GM23338 (cell line): ENCODE measurements at regions not wholly inside any gene's neighbourhood (a gene's known extent, or its start where the extent isn't known, plus 50 kb on each side); places are given as distances from the start of the nearest gene placed in this dataset.

Experiments
- CREB1 ChIP-seq: fragments of 250-450 bp; sonication (Bioruptor Pico); IDR thresholded peaks from 2 replicates; pipeline ENCODE4 v1.5.0; 2020; ENCODE audit warnings: low read depth, mild to moderate bottlenecking, moderate library complexity
- CTCF ChIP-seq, 2 experiments: fragments of 200-600 bp in 1 of 2; sonication (generic) in 1 of 2; conservative IDR thresholded peaks; 2 replicates each; pipeline versions ENCODE4 v1.5.1 to v1.6.1; 2016 to 2017; ENCODE audit warnings: antibody characterized with exemption in 2 of 2, low read depth in 2 of 2, mild to moderate bottlenecking in 2 of 2, moderate library complexity in 1 of 2
- EZH2 ChIP-seq: fragments of 200-600 bp; sonication (generic); IDR thresholded peaks from one replicate; pipeline ENCODE4 v1.8.0; 2017; ENCODE audit warnings: antibody characterized with exemption, mild to moderate bottlenecking, low read depth; ENCODE audit not compliant: unreplicated experiment
- EZH2phosphoT487 ChIP-seq: fragments of 200-600 bp; sonication (generic); IDR thresholded peaks from one replicate; pipeline ENCODE4 v1.8.1; 2018; ENCODE audit warnings: antibody characterized with exemption; ENCODE audit not compliant: unreplicated experiment
- JUNB ChIP-seq: IDR thresholded peaks from one replicate; pipeline ENCODE4 v1.6.1; 2016; ENCODE audit warnings: antibody characterized with exemption; ENCODE audit not compliant: unreplicated experiment
- NANOG ChIP-seq: IDR thresholded peaks from 2 replicates; pipeline ENCODE4 v1.6.1; 2016; ENCODE audit warnings: antibody characterized with exemption, borderline replicate concordance
- POLR2AphosphoS5 ChIP-seq: IDR thresholded peaks from 2 replicates; pipeline ENCODE4 v1.6.1; 2016; ENCODE audit warnings: antibody characterized with exemption, low read depth
- REST ChIP-seq: IDR thresholded peaks from one replicate; pipeline ENCODE4 v1.6.1; 2018; ENCODE audit warnings: antibody characterized with exemption; ENCODE audit not compliant: unreplicated experiment
- ZNF331 ChIP-seq: fragments of 250-450 bp; sonication (Bioruptor Pico); IDR thresholded peaks from 2 replicates; pipeline ENCODE4 v1.5.0; 2020; ENCODE audit warnings: low read depth, mild to moderate bottlenecking, moderate library complexity

- no peak for TF ChIP-seq CTCF (conservative IDR thresholded peaks at IDR 0.05; ENCODE audit: low read depth in 2 of 2)
- TF ChIP-seq EZH2 = no peak
- TF ChIP-seq POLR2AphosphoS5 = no peak
- TF ChIP-seq REST = no peak
- TF ChIP-seq JUNB = no peak
- TF ChIP-seq CREB1 (CRISPR knock-in tag) = no peak
- no peak for TF ChIP-seq NANOG
- TF ChIP-seq EZH2phosphoT487 = no peak
- TF ChIP-seq ZNF331 = no peak
Observed at GRCh38 chr18:66300141-66300540, 303.7 kb downstream of the CDH19 start.
